MM.1S (cell line): ENCODE measurements at regions not wholly inside any gene's neighbourhood (a gene's known extent, or its start where the extent isn't known, plus 50 kb on each side); places are given as distances from the start of the nearest gene placed in this dataset.

Source experiments
- DNase-seq: peaks from one replicate; pipeline ENCODE4 v3.0.0-alpha.2; 2015
- H2AFZ ChIP-seq: fragments of 300-600 bp; sonication (generic); 2 replicates; pipeline ENCODE4 v1.6.0; 2016; ENCODE audit warnings: antibody characterized with exemption, low read length
- H3F3A ChIP-seq: fragments of 300-600 bp; sonication (generic); 2 replicates; pipeline ENCODE4 v1.6.1; 2016; ENCODE audit warnings: mild to moderate bottlenecking, antibody characterized with exemption, low read length, moderate library complexity, mixed read lengths; ENCODE audit not compliant: insufficient read depth
- H3K27ac ChIP-seq: fragments of 300-600 bp; sonication (generic); 2 replicates; pipeline ENCODE4 v1.5.1; 2016; ENCODE audit warnings: mild to moderate bottlenecking, low read length
- H3K27me3 ChIP-seq: fragments of 300-600 bp; sonication (generic); replicated peaks from 2 replicates; pipeline ENCODE4 v1.6.0; 2016; ENCODE audit warnings: low read length; ENCODE audit not compliant: insufficient read depth
- H3K36me3 ChIP-seq: fragments of 300-600 bp; sonication (generic); replicated peaks from 2 replicates; pipeline ENCODE4 v1.6.1; 2016; ENCODE audit warnings: mild to moderate bottlenecking, low read length, mixed read lengths; ENCODE audit not compliant: insufficient read depth
- H3K4me1 ChIP-seq: fragments of 300-600 bp; sonication (generic); 2 replicates; pipeline ENCODE4 v1.6.1; 2016; ENCODE audit warnings: low read length, mixed read lengths
- H3K4me2 ChIP-seq: fragments of 300-600 bp; sonication (generic); 2 replicates; pipeline ENCODE4 v1.6.0; 2016; ENCODE audit warnings: low read depth, low read length
- H3K4me3 ChIP-seq: fragments of 300-600 bp; sonication (generic); 2 replicates; pipeline ENCODE4 v1.5.1; 2016; ENCODE audit warnings: low read length, mixed read lengths
- H3K79me2 ChIP-seq: fragments of 300-600 bp; sonication (generic); 2 replicates; pipeline ENCODE4 v1.6.1; 2016; ENCODE audit warnings: mixed run types, low read length, mixed read lengths
- H3K9ac ChIP-seq: fragments of 300-600 bp; sonication (generic); 2 replicates; pipeline ENCODE4 v1.6.1; 2016; ENCODE audit warnings: low read length, mixed read lengths
- H3K9me2 ChIP-seq: fragments of 300-600 bp; sonication (generic); replicated peaks from 2 replicates; pipeline ENCODE4 v1.6.1; 2016; ENCODE audit warnings: mild to moderate bottlenecking, low read length, mixed read lengths; ENCODE audit not compliant: insufficient read depth
- H3K9me3 ChIP-seq: fragments of 300-600 bp; sonication (generic); replicated peaks from 2 replicates; pipeline ENCODE4 v1.6.1; 2016; ENCODE audit warnings: mild to moderate bottlenecking, low read length, mixed read lengths; ENCODE audit not compliant: insufficient read depth
- H4K20me1 ChIP-seq: fragments of 300-600 bp; sonication (generic); 2 replicates; pipeline ENCODE4 v1.6.1; 2016; ENCODE audit warnings: mild to moderate bottlenecking, low read length, moderate library complexity, mixed read lengths; ENCODE audit not compliant: insufficient read depth
- CTCF ChIP-seq: fragments of 300-600 bp; sonication (generic); IDR thresholded peaks from 2 replicates; pipeline ENCODE4 v1.5.1; 2016; ENCODE audit warnings: antibody characterized with exemption, low read length, mixed read lengths
- EZH2 ChIP-seq: fragments of 300-600 bp; sonication (generic); optimal IDR thresholded peaks from 2 replicates; pipeline ENCODE3; 2017; ENCODE audit warnings: low read depth, mild to moderate bottlenecking, antibody characterized with exemption, low read length, mixed read lengths
- EZH2phosphoT487 ChIP-seq: fragments of 300-600 bp; sonication (generic); IDR thresholded peaks from 2 replicates; pipeline ENCODE4 v1.6.1; 2018; ENCODE audit warnings: antibody characterized with exemption, low read length

GRCh38 chr13:60933638-60934037, 482.0 kb downstream of the PCDH20 start:
- H3K79me2 ChIP-seq = no peaks in the 10 kb centered on the region
- TF ChIP-seq EZH2phosphoT487 = no peak
- no peak for TF ChIP-seq CTCF
- no peaks in the 10 kb centered on the region for H3F3A ChIP-seq
- H3K27ac ChIP-seq = no peak overlapping the region
- no peaks in the 10 kb centered on the region for H3K27me3 ChIP-seq
- H3K4me3 ChIP-seq = no peak overlapping the region
- no peaks in the 10 kb centered on the region for H3K9me2 ChIP-seq
- H3K9ac ChIP-seq = no peak overlapping the region
- H3K4me2 ChIP-seq = no peak overlapping the region
- H4K20me1 ChIP-seq = no peaks in the 10 kb centered on the region
- H2AFZ ChIP-seq = no peak overlapping the region
- no peak for DNase-seq
- no peaks in the 10 kb centered on the region for H3K4me1 ChIP-seq
- H3K9me3 ChIP-seq = no peaks in the 10 kb centered on the region
- H3K36me3 ChIP-seq = no peaks in the 10 kb centered on the region

- no peaks in the 10 kb centered on the region for H3F3A ChIP-seq
- H2AFZ ChIP-seq = no peak overlapping the region
- H3K27ac ChIP-seq = no peak overlapping the region
- TF ChIP-seq CTCF = no peak
- TF ChIP-seq EZH2 = no peak
- no peak for TF ChIP-seq EZH2phosphoT487
- no peaks in the 10 kb centered on the region for H4K20me1 ChIP-seq
- H3K36me3 ChIP-seq = no peaks in the 10 kb centered on the region
- H3K4me1 ChIP-seq = no peaks in the 10 kb centered on the region
- no peak overlapping the region for H3K4me2 ChIP-seq
- no peak for DNase-seq
- no peaks in the 10 kb centered on the region for H3K79me2 ChIP-seq
- no peaks in the 10 kb centered on the region for H3K27me3 ChIP-seq
- no peak overlapping the region for H3K4me3 ChIP-seq
- H3K9me2 ChIP-seq = no peaks in the 10 kb centered on the region
- no peak overlapping the region for H3K9ac ChIP-seq
- no peaks in the 10 kb centered on the region for H3K9me3 ChIP-seq
Observed at GRCh38 chr13:60931858-60932546, 483.6 kb downstream of the PCDH20 start.

GRCh38 chr13:60925686-60926085, 490.0 kb downstream of the PCDH20 start:
- no peak overlapping the region for H3K4me2 ChIP-seq
- H3K4me1 ChIP-seq = no peaks in the 10 kb centered on the region
- H2AFZ ChIP-seq = no peak overlapping the region
- no peaks in the 10 kb centered on the region for H3K79me2 ChIP-seq
- H3K27me3 ChIP-seq = no peaks in the 10 kb centered on the region
- DNase-seq = no peak
- no peaks in the 10 kb centered on the region for H4K20me1 ChIP-seq
- no peak overlapping the region for H3K27ac ChIP-seq
- H3K36me3 ChIP-seq = no peaks in the 10 kb centered on the region
- TF ChIP-seq CTCF (no peak), EZH2phosphoT487 (no peak), EZH2 (no peak)
- H3K9me2 ChIP-seq = no peaks in the 10 kb centered on the region
- H3K9me3 ChIP-seq = no peaks in the 10 kb centered on the region
- no peaks in the 10 kb centered on the region for H3F3A ChIP-seq
- H3K4me3 ChIP-seq = no peak overlapping the region
- H3K9ac ChIP-seq = no peak overlapping the region
